Posterior vena cava (tissue), 2 donors: ENCODE measurements at regions not wholly inside any gene's neighbourhood (a gene's known extent, or its start where the extent isn't known, plus 50 kb on each side); places are given as distances from the start of the nearest gene placed in this dataset.
"Not testable (repeated sequence)": the region's sequence is repeated elsewhere in the genome, so short reads cannot be mapped to it uniquely, and the experiment has no call there.

ENCODE experiments used
- DNase-seq: peaks from one replicate; pipeline ENCODE4 v3.0.0-alpha.2; 2020; ENCODE audit warnings: low spot score
- intact Hi-C, 2 donors: fragments of 100-400 bp; cut with DNase I; formaldehyde crosslinking; loops; one replicate each; pipeline versions ENCODE4 v1.14.1 to v1.14.2; 2022 to 2023
- donor health status: DM: yes; HTN: yes; CAD: no.
- donor health status: DM: yes; HTN: yes; CAD: no.

DNA sequence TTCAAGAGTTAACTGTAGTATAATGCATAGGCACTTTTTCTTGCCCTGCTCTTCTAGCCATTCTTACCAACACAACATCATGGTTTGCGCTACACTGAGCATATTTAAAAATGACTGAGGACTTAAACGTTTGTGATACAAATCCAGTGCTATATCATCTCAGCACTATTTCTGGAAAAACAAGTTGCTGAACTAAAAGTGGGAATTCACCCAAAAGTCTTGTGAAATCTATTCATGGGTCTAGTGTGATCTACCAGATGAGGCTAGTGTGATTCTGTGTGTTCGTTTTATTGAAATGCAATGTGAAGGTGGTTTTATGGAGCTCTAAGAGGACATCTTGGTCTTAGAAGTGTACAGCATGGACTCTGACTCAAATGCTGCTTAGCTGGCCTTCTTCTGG, 584.6 kb upstream of the POM121L12 start:
- DNase-seq, result no peak
- intact Hi-C loops, result no loop called here

GRCh38 chr7:52447581-52448180, 587.8 kb upstream of the POM121L12 start:
- intact Hi-C loops, result no loop called here
- no peak for DNase-seq

DNA sequence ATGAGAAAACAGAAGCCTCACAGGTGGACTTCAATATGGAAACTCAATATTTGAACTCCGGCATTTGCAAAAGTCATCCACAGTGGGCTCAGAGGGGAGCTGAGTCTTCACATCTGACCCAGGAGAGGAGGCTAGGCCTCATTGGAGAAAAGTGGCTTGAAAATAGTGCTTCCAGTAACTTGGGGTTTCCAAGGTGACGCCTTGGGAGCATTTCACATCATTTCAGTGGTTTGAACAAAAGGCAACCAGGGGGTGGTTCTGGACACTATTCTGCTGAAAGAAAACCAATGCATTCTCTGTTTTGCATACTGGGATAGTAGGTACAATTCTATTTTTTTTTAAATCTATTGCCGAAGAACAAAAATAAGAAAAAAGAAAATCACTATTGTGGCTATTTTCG, 599.2 kb upstream of the POM121L12 start:
- DNase-seq, result no peak
- intact Hi-C loops, result no loop called here

GRCh38 chr7:52431082-52431815, 604.2 kb upstream of the POM121L12 start:
- peak; percentile 54 for DNase-seq
- intact Hi-C loops, result no loop called here

GRCh38 chr7:52423251-52423650, 612.2 kb upstream of the POM121L12 start:
- no peak for DNase-seq
- intact Hi-C loops, result no loop called here

DNA sequence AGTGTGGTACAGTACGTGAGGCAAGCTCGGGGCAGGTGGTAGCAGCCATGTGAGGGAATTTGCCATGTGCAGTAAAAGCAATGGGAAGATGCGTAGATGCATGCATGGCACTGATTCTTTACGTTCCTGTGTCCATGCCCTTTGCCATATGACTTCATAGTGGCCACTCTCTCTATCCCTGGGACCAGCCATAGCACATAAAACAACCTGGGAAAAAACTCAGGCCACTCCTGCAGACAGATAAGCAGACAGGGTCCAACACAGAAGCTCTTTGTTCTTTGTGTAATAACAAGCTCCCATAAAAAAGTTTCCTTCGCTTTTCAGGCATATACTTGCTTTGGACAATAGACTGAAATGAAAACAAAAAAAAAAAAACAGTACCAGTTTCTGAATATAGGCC, 622.4 kb upstream of the POM121L12 start:
- intact Hi-C loops, result no loop called here
- no peak for DNase-seq

DNA sequence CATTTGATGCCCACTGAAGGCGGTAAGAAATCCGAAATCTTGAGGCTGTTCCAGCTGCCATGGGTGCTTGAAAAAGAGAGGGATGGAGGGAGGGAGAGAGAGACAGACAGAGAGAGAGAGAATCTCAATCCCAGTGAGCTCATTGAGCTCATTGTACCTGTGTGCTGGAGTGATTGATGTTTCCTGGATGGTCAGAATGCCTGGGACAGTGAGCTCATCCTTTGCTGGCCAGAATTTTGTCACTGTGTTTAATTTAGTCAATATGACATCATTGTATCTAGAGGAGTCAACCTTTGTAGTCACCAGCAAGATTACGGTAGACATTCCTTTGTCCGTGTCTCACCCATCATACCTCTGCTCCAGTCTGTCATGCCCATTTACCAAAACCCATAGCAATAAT, 625.4 kb upstream of the POM121L12 start:
- intact Hi-C loops, result no loop called here
- DNase-seq, result no peak

DNA sequence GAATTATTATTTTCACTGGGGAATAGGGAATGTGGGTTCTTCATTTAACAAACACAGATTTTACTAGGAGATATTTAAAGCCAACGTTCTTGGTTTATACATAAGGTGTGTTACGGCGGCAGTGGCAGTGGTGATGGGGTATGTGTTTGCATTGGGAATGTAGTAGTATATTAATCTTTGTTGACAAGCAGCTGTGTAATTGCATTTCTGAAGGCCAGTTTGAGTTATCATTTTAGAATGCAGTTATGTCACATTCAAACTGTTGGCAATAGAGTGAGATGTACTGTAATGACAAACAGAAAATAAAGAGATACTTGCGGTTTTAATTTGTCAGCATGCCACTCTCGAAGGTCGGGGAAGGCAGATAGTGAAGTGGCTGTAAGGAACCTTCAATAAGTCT, 628.6 kb upstream of the POM121L12 start:
- intact Hi-C loops, result no loop called here
- no peak for DNase-seq

- DNase-seq, result no peak
- intact Hi-C loops, result no loop called here
These were observed 652.7 kb upstream of the POM121L12 start for GRCh38 chr7:52382731-52383130.

GRCh38 chr7:52369922-52370321, 665.5 kb upstream of the POM121L12 start:
- intact Hi-C loops, result no loop called here

GRCh38 chr7:52365349-52365748, 670.1 kb upstream of the POM121L12 start:
- no peak for DNase-seq
- intact Hi-C loops, result no loop called here

More at GRCh38 chr7:52369922-52370321, 665.5 kb upstream of the POM121L12 start:
- no peak for DNase-seq

DNA sequence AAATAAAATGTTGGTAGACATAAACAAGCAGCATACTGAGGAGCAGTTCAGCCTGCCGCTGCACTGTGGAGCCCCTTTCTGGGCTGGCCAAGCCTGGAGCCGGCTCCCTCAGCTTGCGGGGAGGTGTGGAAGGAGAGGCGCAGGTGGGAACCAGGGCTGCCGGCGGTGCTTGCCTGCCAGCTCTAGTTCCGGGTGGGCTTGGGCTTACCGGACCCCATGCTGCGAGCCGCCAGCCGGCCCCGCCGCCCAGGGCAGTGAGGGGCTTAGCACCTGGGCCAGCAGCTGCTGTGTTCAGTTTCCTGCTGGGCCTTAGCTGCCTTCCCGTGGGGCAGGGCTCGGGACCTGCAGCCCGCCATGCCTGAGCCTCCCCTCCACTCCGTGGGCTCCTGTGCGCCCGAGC, 672.9 kb upstream of the POM121L12 start:
- no peak for DNase-seq
- intact Hi-C loops, result no loop called here

GRCh38 chr7:52360541-52360940, 674.9 kb upstream of the POM121L12 start:
- no peak for DNase-seq
- intact Hi-C loops, result no loop called here

DNA sequence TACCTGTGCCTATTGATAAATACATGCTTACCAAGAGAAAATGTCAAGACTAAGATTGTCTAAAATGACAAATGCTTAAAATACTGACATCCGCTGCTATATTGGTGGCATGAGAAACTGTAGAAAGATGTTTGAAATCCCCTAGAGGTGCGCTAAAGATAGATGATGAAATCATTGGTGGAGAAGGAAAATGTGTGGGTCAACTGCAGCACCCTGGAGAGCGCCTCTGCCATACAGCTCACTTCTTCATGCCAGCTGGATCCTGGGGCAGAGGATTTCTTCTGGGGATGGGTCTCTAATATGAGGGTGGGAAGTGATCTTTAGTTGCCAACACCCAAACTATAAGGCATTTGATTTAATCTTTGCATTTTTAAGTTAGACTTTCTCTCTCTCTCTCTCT, 680.4 kb upstream of the POM121L12 start:
- intact Hi-C loops, result no loop called here
- DNase-seq, result no peak

- intact Hi-C loops, result no loop called here
- DNase-seq, result no peak
These were observed 683.1 kb upstream of the POM121L12 start for GRCh38 chr7:52352013-52352981.

GRCh38 chr7:52344015-52344414, 691.4 kb upstream of the POM121L12 start:
- no peak for DNase-seq
- intact Hi-C loops, result no loop called here

GRCh38 chr7:52340067-52340466, 695.4 kb upstream of the POM121L12 start:
- DNase-seq, result no peak
- intact Hi-C loops, result no loop called here

GRCh38 chr7:52328328-52328727, 707.1 kb upstream of the POM121L12 start:
- not testable (repeated sequence) for DNase-seq

GRCh38 chr7:52325237-52325636, 710.2 kb upstream of the POM121L12 start:
- DNase-seq, result no peak
- intact Hi-C loops, result no loop called here

More at GRCh38 chr7:52328328-52328727, 707.1 kb upstream of the POM121L12 start:
- intact Hi-C loops, result not testable (repeated sequence)

DNA sequence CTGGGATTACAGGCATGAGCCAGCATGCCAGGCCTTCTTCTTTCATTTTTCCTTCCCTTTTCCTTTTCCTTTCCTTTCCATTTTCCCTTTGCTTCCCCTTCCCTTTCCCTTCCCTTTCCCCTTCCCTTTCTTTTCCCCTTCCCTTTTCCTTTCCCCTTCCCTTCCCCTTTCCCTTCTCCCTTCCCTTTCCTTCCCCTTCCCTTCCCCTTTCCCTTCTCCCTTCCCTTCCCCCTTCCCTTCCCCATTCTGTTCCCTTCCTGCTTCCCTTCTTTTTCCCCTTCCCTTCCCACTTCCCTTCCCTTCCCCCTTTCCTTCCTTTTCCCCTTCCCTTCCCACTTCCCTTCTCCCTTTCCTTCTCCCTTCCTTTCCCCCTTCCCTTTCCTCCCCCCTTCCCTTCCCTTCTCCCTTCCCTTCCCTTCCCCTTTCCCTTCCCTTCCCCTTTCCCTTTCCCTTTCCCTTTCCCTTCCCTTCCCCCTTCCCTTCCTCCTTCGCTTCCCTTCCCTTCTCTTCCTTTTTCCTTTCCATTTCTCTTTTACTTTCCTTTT, 712.2 kb upstream of the POM121L12 start:
- DNase-seq, result no peak
- intact Hi-C loops, result no loop called here
